ENCODE measurements at regions not wholly inside any gene's neighbourhood (a gene's known extent, or its start where the extent isn't known, plus 50 kb on each side); places are given as distances from the start of the nearest gene placed in this dataset.

DNA sequence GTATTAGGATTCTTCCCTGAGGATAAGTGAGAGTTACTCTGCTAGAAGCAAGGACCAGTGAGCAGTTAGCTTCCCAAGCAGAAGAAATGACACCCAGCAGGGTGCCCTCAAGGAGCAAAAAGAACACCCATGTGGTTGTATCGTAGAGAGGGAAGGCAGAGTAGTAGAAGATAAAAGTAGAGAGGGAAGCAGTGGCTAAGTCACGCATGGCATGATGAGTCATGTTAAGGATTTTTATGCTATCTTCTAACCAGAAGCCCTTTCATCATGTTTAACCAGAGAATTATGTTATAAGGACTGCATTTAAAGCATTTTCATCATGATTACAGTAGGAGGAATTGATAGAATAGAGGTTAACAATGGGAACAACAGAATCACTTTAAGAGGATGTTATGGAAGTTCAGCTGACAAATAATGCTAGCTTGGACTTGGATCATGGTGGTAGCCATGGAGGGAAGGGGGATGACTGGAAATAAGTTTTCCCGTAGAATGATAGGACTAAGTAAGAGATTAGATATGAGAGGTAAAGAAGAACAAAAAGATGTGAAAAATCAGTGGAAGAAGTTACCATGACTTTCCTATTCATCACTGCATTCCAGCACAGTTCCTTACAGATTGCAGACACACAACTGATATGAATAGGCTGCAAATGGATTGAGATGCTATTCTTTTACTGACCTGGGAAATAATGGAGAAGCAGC, 383.5 kb upstream of the INTU start:
- Histone ChIP-seq H3K4me1 (no peaks in the 10 kb centered on the region), H3K27ac (no peak overlapping the region), H3K36me3 (no peaks in the 10 kb centered on the region), H3K9me3 (no peaks in the 10 kb centered on the region), H3K27me3 (no peaks in the 10 kb centered on the region), H3K4me3 (no peak overlapping the region)
- TF ChIP-seq POLR2A (IDR thresholded peaks at IDR 0.05): no peak
- no peak for ATAC-seq
- 75 to 95% methylated on average over 2 to 3 of the region's 3 CpGs for WGBS, 2 donors (ENCODE audit: low coverage in 1 of 2)

GRCh38 chr4:127249767-127250108, 383.0 kb upstream of the INTU start:
- Histone ChIP-seq H3K36me3 (no peaks in the 10 kb centered on the region), H3K27me3 (no peaks in the 10 kb centered on the region), H3K9me3 (no peaks in the 10 kb centered on the region), H3K27ac (no peak overlapping the region), H3K4me1 (no peaks in the 10 kb centered on the region), H3K4me3 (no peak overlapping the region)
- TF ChIP-seq EP300 (IDR thresholded peaks at IDR 0.05) (no peak), POLR2A (IDR thresholded peaks at IDR 0.05) (no peak), POLR2AphosphoS5 (IDR thresholded peaks at IDR 0.05) (no peak), CTCF (IDR thresholded peaks at IDR 0.05) (no peak)
- WGBS, 2 donors (ENCODE audit: low coverage in 1 of 2): 78 to 85% methylated on average over 3 of the region's 3 CpGs
- ATAC-seq: no peak

GRCh38 chr4:127250577-127250976, 382.2 kb upstream of the INTU start:
- Histone ChIP-seq H3K4me3 (no peak overlapping the region), H3K9me3 (no peaks in the 10 kb centered on the region), H3K27ac (no peak overlapping the region), H3K4me1 (no peaks in the 10 kb centered on the region), H3K27me3 (no peaks in the 10 kb centered on the region), H3K36me3 (no peaks in the 10 kb centered on the region)
- 79 to 95% methylated on average over 5 of the region's 5 CpGs for WGBS, 2 donors (ENCODE audit: low coverage in 1 of 2)
- no peak for TF ChIP-seq POLR2AphosphoS5 (IDR thresholded peaks at IDR 0.05)
- TF ChIP-seq POLR2A (IDR thresholded peaks at IDR 0.05): no peak
- no peak for TF ChIP-seq CTCF (IDR thresholded peaks at IDR 0.05)
- TF ChIP-seq EP300 (IDR thresholded peaks at IDR 0.05): no peak
- ATAC-seq: no peak

DNA sequence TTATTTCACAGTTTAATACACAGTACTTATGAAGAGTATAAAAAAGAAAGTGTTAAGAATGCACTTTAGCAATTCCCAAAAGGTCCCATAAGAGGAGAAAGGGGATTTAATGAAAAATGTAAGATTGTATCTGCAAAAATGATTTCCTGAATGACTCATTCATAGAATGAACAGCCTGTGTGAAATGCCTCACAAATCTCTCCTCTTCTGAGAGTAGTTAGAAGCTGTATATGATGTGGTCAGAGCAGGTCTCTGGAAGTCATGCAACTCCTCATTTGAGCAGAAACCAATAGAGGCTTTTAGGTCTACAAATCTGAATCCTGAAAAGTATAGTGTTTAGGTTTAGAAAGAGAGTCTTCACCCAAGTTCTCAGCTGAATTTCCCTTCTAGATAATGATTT, 381.3 kb upstream of the INTU start:
- no peak overlapping the region for H3K27ac ChIP-seq

DNA sequence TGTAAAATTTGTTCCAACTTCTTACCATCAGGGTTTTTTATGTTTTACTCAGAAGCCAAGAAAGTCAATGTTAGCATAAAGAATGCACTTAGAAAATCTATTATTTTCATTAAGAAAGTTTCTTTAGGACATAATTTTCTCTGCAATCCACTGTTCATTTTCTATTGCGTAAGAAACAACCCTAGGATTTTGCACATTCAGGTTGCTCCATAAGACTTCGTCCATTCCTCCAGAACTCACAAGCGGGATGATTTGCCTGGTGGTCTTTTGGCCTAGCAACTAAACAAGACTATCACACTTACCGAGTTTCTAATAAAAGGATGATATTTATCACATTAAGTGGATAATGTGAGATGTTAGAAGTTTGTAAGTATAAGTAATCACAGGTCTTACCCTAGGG, 376.3 kb upstream of the INTU start:
- TF ChIP-seq POLR2AphosphoS5 (IDR thresholded peaks at IDR 0.05) (no peak), POLR2A (IDR thresholded peaks at IDR 0.05) (no peak), EP300 (IDR thresholded peaks at IDR 0.05) (no peak), CTCF (IDR thresholded peaks at IDR 0.05) (no peak)
- Histone ChIP-seq H3K4me3 (no peak overlapping the region), H3K27me3 (no peaks in the 10 kb centered on the region), H3K4me1 (no peaks in the 10 kb centered on the region), H3K9me3 (no peaks in the 10 kb centered on the region), H3K27ac (no peak overlapping the region), H3K36me3 (no peaks in the 10 kb centered on the region)
- no peak for ATAC-seq
- WGBS, 2 donors (ENCODE audit: low coverage in 1 of 2): 95 to 97% methylated on average over 4 of the region's 4 CpGs

More for the DNA sequence above, 381.3 kb upstream of the INTU start:
- ATAC-seq: no peak
- no peaks in the 10 kb centered on the region for H3K4me1 ChIP-seq
- no peak overlapping the region for H3K4me3 ChIP-seq
- H3K27me3 ChIP-seq: no peaks in the 10 kb centered on the region
- H3K9me3 ChIP-seq: no peaks in the 10 kb centered on the region
- H3K36me3 ChIP-seq: no peaks in the 10 kb centered on the region
- TF ChIP-seq POLR2AphosphoS5 (IDR thresholded peaks at IDR 0.05): no peak
- TF ChIP-seq EP300 (IDR thresholded peaks at IDR 0.05): no peak
- no peak for TF ChIP-seq CTCF (IDR thresholded peaks at IDR 0.05)
- TF ChIP-seq POLR2A (IDR thresholded peaks at IDR 0.05): no peak
